Upper lobe of left lung (tissue), 6 donors: ENCODE measurements at regions not wholly inside any gene's neighbourhood (a gene's known extent, or its start where the extent isn't known, plus 50 kb on each side); places are given as distances from the start of the nearest gene placed in this dataset.

Experiments
- ATAC-seq, 2 donors: fragments of 200-7000 bp; cut with Tn5 transposase; one replicate each; pipeline ENCODE4 v1.9.1; 2022; ENCODE audit warnings: mild to moderate bottlenecking in 2 of 2, moderate library complexity in 2 of 2; ENCODE audit not compliant: low FRiP score in 2 of 2
- DNase-seq, 2 donors: peaks; one replicate each; pipeline ENCODE4 v3.0.0-alpha.2; 2019 to 2020
- H3K27ac ChIP-seq, 4 donors: fragments of 200-600 bp; sonication (generic); one replicate each; pipeline ENCODE4 v1.5.1; 2016 to 2019
- H3K27me3 ChIP-seq, 4 donors: fragments of 200-600 bp; sonication (generic); one replicate each; pipeline ENCODE4 v1.5.1; 2017 to 2019
- H3K36me3 ChIP-seq, 4 donors: fragments of 200-600 bp; sonication (generic); one replicate each; pipeline ENCODE4 v1.5.1; 2016 to 2019
- H3K4me1 ChIP-seq, 4 donors: fragments of 200-600 bp; sonication (generic); one replicate each; pipeline ENCODE4 v1.5.1; 2018 to 2019
- H3K4me3 ChIP-seq, 4 donors: fragments of 200-600 bp; sonication (generic); one replicate each; pipeline ENCODE4 v1.5.1; 2017 to 2019; ENCODE audit warnings: mild to moderate bottlenecking in 2 of 4, moderate library complexity in 1 of 4
- H3K9me3 ChIP-seq, 4 donors: fragments of 200-600 bp; sonication (generic); one replicate each; pipeline ENCODE4 v1.5.1; 2018 to 2019
- CTCF ChIP-seq, 6 experiments: fragments of 450-650 bp in 4 of 6; fragments of 200-600 bp in 2 of 6; sonication (generic) in 2 of 6; IDR thresholded peaks; one replicate each; pipeline ENCODE4 v1.5.1; 2016 to 2019; ENCODE audit warnings: antibody characterized with exemption in 6 of 6
- EP300 ChIP-seq, 4 donors: sonication (generic); formaldehyde crosslinking; IDR thresholded peaks; one replicate each; pipeline ENCODE4 v1.5.1; 2017; ENCODE audit warnings: antibody characterized with exemption in 4 of 4, control low read depth in 2 of 4
- POLR2A ChIP-seq, 4 donors: fragments of 450-650 bp; IDR thresholded peaks; one replicate each; pipeline ENCODE4 v1.5.1; 2016 to 2017; ENCODE audit warnings: antibody characterized with exemption in 4 of 4, mild to moderate bottlenecking in 2 of 4
- POLR2AphosphoS5 ChIP-seq, 2 donors: sonication (generic); formaldehyde crosslinking; IDR thresholded peaks; one replicate each; pipeline ENCODE4 v1.5.1; 2017; ENCODE audit warnings: antibody characterized with exemption in 2 of 2
- WGBS, 2 donors: methylation state at CpG; one replicate each; pipeline ENCODE4 v1.1.5; 2017 to 2018; 5-methylcytosine and 5-hydroxymethylcytosine counted together
- donor health status: DM: no; HTN: no; CAD: no; lungs with moderate emphysema.
- donor health status: DM: no; HTN: yes; CAD: no; lungs with severe emphysema.

- Histone ChIP-seq H3K27ac (no peak overlapping the region), H3K36me3 (no peaks in the 10 kb centered on the region), H3K9me3 (peaks cover 0 to 6% (median 3%) of the 10 kb centered on the region in 4 donors), H3K4me1 (no peaks in the 10 kb centered on the region), H3K4me3 (no peak overlapping the region), H3K27me3 (no peaks in the 10 kb centered on the region)
- ATAC-seq (no peak), DNase-seq (no peak)
- TF ChIP-seq EP300 (IDR thresholded peaks at IDR 0.05), result no peak
- 74 to 76% methylated on average over 20 of the region's 20 CpGs for WGBS, 2 donors
Observed at GRCh38 chr12:131583090-131583712, 127.7 kb upstream of the SFSWAP start.

GRCh38 chr12:131586269-131586668 lies 124.6 kb upstream of the SFSWAP start:
- no peaks in the 10 kb centered on the region for H3K27me3 ChIP-seq
- H3K36me3 ChIP-seq, result no peaks in the 10 kb centered on the region
- H3K4me3 ChIP-seq, result no peak overlapping the region
- H3K9me3 ChIP-seq, result peaks cover 0 to 6% (median 3%) of the 10 kb centered on the region in 4 donors
- no peak overlapping the region for H3K27ac ChIP-seq
- ATAC-seq, result peak in 1 of 2 donors; percentile 54
- 80% methylated on average over 4 of the region's 9 CpGs; no CpG with 5 or more reads in 1 of the 2 donors for WGBS, 2 donors
- no peak for DNase-seq
- TF ChIP-seq CTCF (IDR thresholded peaks at IDR 0.05) (no peak), POLR2A (IDR thresholded peaks at IDR 0.05) (no peak), POLR2AphosphoS5 (IDR thresholded peaks at IDR 0.05) (no peak), EP300 (IDR thresholded peaks at IDR 0.05) (no peak)
- no peaks in the 10 kb centered on the region for H3K4me1 ChIP-seq

- H3K4me3 ChIP-seq, result no peak overlapping the region
- no peak overlapping the region for H3K27ac ChIP-seq
- ATAC-seq, result peak in 1 of 2 donors; percentile 13
- DNase-seq, result no peak
- 81% methylated on average over 3 of the region's 3 CpGs; no CpG with 5 or more reads in 1 of the 2 donors for WGBS, 2 donors
- H3K4me1 ChIP-seq, result no peaks in the 10 kb centered on the region
- H3K27me3 ChIP-seq, result no peaks in the 10 kb centered on the region
- no peaks in the 10 kb centered on the region for H3K36me3 ChIP-seq
- peaks cover 0 to 6% (median 3%) of the 10 kb centered on the region in 4 donors for H3K9me3 ChIP-seq
- no peak for TF ChIP-seq EP300 (IDR thresholded peaks at IDR 0.05)
- no peak for TF ChIP-seq POLR2AphosphoS5 (IDR thresholded peaks at IDR 0.05)
- TF ChIP-seq CTCF (IDR thresholded peaks at IDR 0.05), result no peak
- no peak for TF ChIP-seq POLR2A (IDR thresholded peaks at IDR 0.05)
Observed at GRCh38 chr12:131586761-131587160, 124.1 kb upstream of the SFSWAP start.

GRCh38 chr12:131587565-131587964 lies 123.3 kb upstream of the SFSWAP start:
- 96% methylated on average over 11 of the region's 11 CpGs; no CpG with 5 or more reads in 1 of the 2 donors for WGBS, 2 donors
- DNase-seq (peak in 1 of 2 donors; percentile 46), ATAC-seq (no peak)
- no peaks in the 10 kb centered on the region for H3K4me1 ChIP-seq
- H3K36me3 ChIP-seq, result no peaks in the 10 kb centered on the region
- TF ChIP-seq EP300 (IDR thresholded peaks at IDR 0.05) (no peak), POLR2AphosphoS5 (IDR thresholded peaks at IDR 0.05) (no peak), CTCF (IDR thresholded peaks at IDR 0.05) (no peak), POLR2A (IDR thresholded peaks at IDR 0.05) (no peak)
- H3K27me3 ChIP-seq, result no peaks in the 10 kb centered on the region
- H3K4me3 ChIP-seq, result no peak overlapping the region
- no peak overlapping the region for H3K27ac ChIP-seq
- peaks cover 0 to 6% (median 3%) of the 10 kb centered on the region in 4 donors for H3K9me3 ChIP-seq

- H3K9me3 ChIP-seq, result peaks cover 0 to 6% (median 3%) of the 10 kb centered on the region in 4 donors
- WGBS, 2 donors, result 52 to 58% methylated on average over 11 of the region's 11 CpGs
- DNase-seq, result no peak
- ATAC-seq, result no peak
- no peak overlapping the region for H3K4me3 ChIP-seq
- H3K4me1 ChIP-seq, result no peaks in the 10 kb centered on the region
- H3K27ac ChIP-seq, result no peak overlapping the region
- no peaks in the 10 kb centered on the region for H3K27me3 ChIP-seq
- no peak for TF ChIP-seq CTCF (IDR thresholded peaks at IDR 0.05)
- TF ChIP-seq POLR2A (IDR thresholded peaks at IDR 0.05), result no peak
- no peak for TF ChIP-seq EP300 (IDR thresholded peaks at IDR 0.05)
- no peak for TF ChIP-seq POLR2AphosphoS5 (IDR thresholded peaks at IDR 0.05)
- H3K36me3 ChIP-seq, result no peaks in the 10 kb centered on the region
Observed at GRCh38 chr12:131589221-131589897, 121.5 kb upstream of the SFSWAP start.
